Mesendoderm (in vitro differentiated cells): ENCODE measurements at regions not wholly inside any gene's neighbourhood (a gene's known extent, or its start where the extent isn't known, plus 50 kb on each side); places are given as distances from the start of the nearest gene placed in this dataset. TPM values are rescaled to one million over a fixed set of nuclear protein-coding genes. Genes with fewer than 3 reads are reported as not detected.

Experiments used
- small RNA-seq: library from polyadenylated mRNA; stranded (forward); fragments of <200 nt; extraction: miRNeasy Mini kit (QIAGEN cat#:217004); gene quantifications from one replicate; pipeline ENCODE3, GENCODE V24; 2013; ENCODE audit not compliant: insufficient read depth

Small RNA genes lying in the stretch of these regions (small RNA-seq; reads per million reads assigned to genes)
- gene HMGN1P17 (not detected), gene RNU6ATAC2P (0.54 reads per million)
